ENCODE measurements at regions not wholly inside any gene's neighbourhood (a gene's known extent, or its start where the extent isn't known, plus 50 kb on each side); places are given as distances from the start of the nearest gene placed in this dataset. TPM values are rescaled to one million over a fixed set of nuclear protein-coding genes. Genes with fewer than 3 reads are reported as not detected.

GRCh38 chr21:32975811-32976431 lies 49.8 kb upstream of the OLIG2 start:
- Histone ChIP-seq H3K9me3 (no peaks in the 10 kb centered on the region), H3K27me3 (no peaks in the 10 kb centered on the region), H3K36me3 (no peaks in the 10 kb centered on the region), H3K4me3 (no peak overlapping the region), H3K27ac (no peak overlapping the region), H3K4me1 (peaks cover 0 to 10% (median 3%) of the 10 kb centered on the region in 4 donors)
- 87 to 91% methylated on average over 8 of the region's 8 CpGs for WGBS, 2 donors
- no peak for DNase-seq (ENCODE audit: low spot score in 2 of 2)
- TF ChIP-seq EP300 (IDR thresholded peaks at IDR 0.05): peak in 1 of 2 donors; percentile 8
- TF ChIP-seq POLR2A (IDR thresholded peaks at IDR 0.05): no peak

Small RNAs in the stretch of these regions (small RNA-seq; reads per million reads assigned to genes)
- gene RF00156: not detected
